K562 (cell line): ENCODE measurements at regions not wholly inside any gene's neighbourhood (a gene's known extent, or its start where the extent isn't known, plus 50 kb on each side); places are given as distances from the start of the nearest gene placed in this dataset.

Experiments
- ATAC-seq: fragments of 200-7000 bp; cut with Tn5 transposase; 3 replicates; pipeline ENCODE4 v1.9.1; 2020; ENCODE audit warnings: moderate library complexity
- BruUV-seq: library from RNA; stranded (reverse); fragments of 400-500 nt; replicated peaks from 2 replicates; lab custom pipeline; 2021; lab: Mats Ljungman, UMichigan
- CTCF ChIA-PET: fragments of 300-600 bp; formaldehyde crosslinking; extraction: SDS; loops from one replicate; lab custom pipeline; 2021; ENCODE audit warnings: low intra/inter-chr PET ratio; lab: Yijun Ruan, JAX
- POLR2A ChIA-PET: fragments of 300-600, 350-650 bp; sonication (Branson Sonifier 250); formaldehyde crosslinking; extraction: SDS; loops from one replicate; lab custom pipeline; 2021; ENCODE audit warnings: antibody characterized with exemption, inconsistent platforms; lab: Yijun Ruan, JAX
- DNase-seq, 4 experiments: peaks; one replicate each; pipeline versions ENCODE4 v3.0.0 to v3.0.0-alpha.2; 2011 to 2018; ENCODE audit warnings: low spot score in 3 of 4, mixed read lengths in 3 of 4; ENCODE audit errors: extremely low read depth in 1 of 4
- FAIRE-seq: peaks from 2 replicates; lab custom pipeline; 2011; peaks lifted over from hg19 to GRCh38; lab: Jason Lieb, UNC
- H2AFZ ChIP-seq: 2 replicates; pipeline ENCODE4 v1.6.0; 2011; ENCODE audit warnings: low read depth, low read length, control low read depth, inconsistent platforms
- H3K27ac ChIP-seq: fragments of 200-600 bp; 3 replicates; pipeline ENCODE4 v1.8.0; 2011; ENCODE audit warnings: low read depth, mild to moderate bottlenecking, control low read depth, inconsistent platforms, low read length, moderate library complexity, mixed read lengths; ENCODE audit errors: extremely low read depth
- H3K27me3 ChIP-seq, 2 experiments: fragments of 300-600 bp in 1 of 2; 2 replicates in 1 of 2; 3 replicates in 1 of 2; pipeline versions ENCODE4 v1.6.0 to v1.8.0; 2011; ENCODE audit warnings: inconsistent platforms in 2 of 2, low read length in 2 of 2, mild to moderate bottlenecking in 1 of 2, mixed read lengths in 1 of 2, moderate library complexity in 1 of 2; ENCODE audit not compliant: control insufficient read depth in 2 of 2, insufficient read depth in 2 of 2
- H3K36me3 ChIP-seq: fragments of 300-600 bp; 3 replicates; pipeline ENCODE4 v1.8.0; 2011; ENCODE audit warnings: mild to moderate bottlenecking, low read length, inconsistent platforms; ENCODE audit not compliant: control insufficient read depth, insufficient read depth
- H3K4me1 ChIP-seq, 2 experiments: fragments of 200-600 bp in 1 of 2; replicated peaks in 1 of 2; 2 replicates in 1 of 2; 3 replicates in 1 of 2; pipeline versions ENCODE4 v1.5.1 to v1.8.0; 2011; ENCODE audit warnings: inconsistent platforms in 2 of 2, low read length in 2 of 2, mild to moderate bottlenecking in 1 of 2, mixed read lengths in 1 of 2, moderate library complexity in 1 of 2; ENCODE audit not compliant: control insufficient read depth in 2 of 2, insufficient read depth in 2 of 2
- H3K4me2 ChIP-seq: 2 replicates; pipeline ENCODE4 v1.6.1; 2011; ENCODE audit warnings: low read length, control low read depth, inconsistent platforms, mixed read lengths; ENCODE audit not compliant: insufficient read depth
- H3K4me3 ChIP-seq: fragments of 200-600 bp; sonication (generic), shearing (Covaris generic); 2 replicates; pipeline ENCODE4 v1.5.1; 2016; ENCODE audit warnings: control low read depth, inconsistent platforms
- H3K79me2 ChIP-seq: fragments of 200-600 bp; 3 replicates; pipeline ENCODE4 v1.8.0; 2011; ENCODE audit warnings: low read length, inconsistent platforms; ENCODE audit not compliant: control insufficient read depth, insufficient read depth
- H3K9ac ChIP-seq, 2 experiments: 2 replicates each; pipeline versions ENCODE4 v1.6.0 to v1.6.1; 2011; ENCODE audit warnings: low read depth in 2 of 2, low read length in 2 of 2, control low read depth in 1 of 2, inconsistent platforms in 1 of 2, mild to moderate bottlenecking in 1 of 2, mixed read lengths in 1 of 2; ENCODE audit not compliant: insufficient read depth in 1 of 2
- H3K9me1 ChIP-seq: one replicate; pipeline ENCODE4 v1.6.0; 2011; ENCODE audit warnings: inconsistent platforms, mild to moderate bottlenecking, low read length, moderate library complexity; ENCODE audit not compliant: control insufficient read depth, insufficient read depth
- H3K9me3 ChIP-seq: replicated peaks from 2 replicates; pipeline ENCODE4 v1.5.1; 2011; ENCODE audit warnings: low read depth, low read length, inconsistent platforms; ENCODE audit not compliant: control insufficient read depth, insufficient read depth
- H4K20me1 ChIP-seq: replicated peaks from 2 replicates; pipeline ENCODE4 v1.6.1; 2011; ENCODE audit warnings: low read length, inconsistent platforms, mixed read lengths; ENCODE audit not compliant: control insufficient read depth, insufficient read depth
- MAX ChIP-seq: sonication (generic); formaldehyde crosslinking; IDR thresholded peaks from 2 replicates; pipeline ENCODE4 v1.9.0; 2022; ENCODE audit warnings: mild to moderate bottlenecking, missing genetic modification reagents
- MCM7 ChIP-seq, 2 experiments: fragments of 450-650 bp; IDR thresholded peaks; 2 replicates each; pipeline ENCODE4 v1.6.1; 2016 to 2018
- POU5F1 ChIP-seq: fragments of 150-350 bp; IDR thresholded peaks from 2 replicates; pipeline ENCODE4 v1.6.1; 2014; ENCODE audit warnings: borderline replicate concordance, low read length, low read depth, mild to moderate bottlenecking; ENCODE audit not compliant: partially characterized antibody
- PTRF ChIP-seq: fragments of 450-650 bp; IDR thresholded peaks from 2 replicates; pipeline ENCODE4 v1.6.1; 2016; ENCODE audit warnings: mild to moderate bottlenecking, missing genetic modification characterization, missing compliant biosample characterization
- SRSF3 ChIP-seq: fragments of 200-400 bp; formaldehyde crosslinking; IDR thresholded peaks from 2 replicates; pipeline ENCODE4 v1.6.1; 2016; ENCODE audit warnings: mild to moderate bottlenecking, low read length, moderate library complexity; ENCODE audit not compliant: insufficient read depth
- STAT5A ChIP-seq: IDR thresholded peaks from 2 replicates; pipeline ENCODE4 v1.6.1; 2012; ENCODE audit warnings: low read length, inconsistent platforms, borderline replicate concordance
- ZNF766 ChIP-seq: fragments of 200-800 bp; sonication (Bioruptor generic); conservative IDR thresholded peaks from 2 replicates; pipeline ENCODE4 v1.6.1; 2016; ENCODE audit warnings: missing genetic modification characterization, missing compliant biosample characterization
- WGBS: fragments of 100-300 bp; shearing (Covaris generic); methylation state at CpG from one replicate; pipeline ENCODE4 v1.1.6; 2016; ENCODE audit warnings: low coverage, mixed read lengths; ENCODE audit not compliant: insufficient coverage; ENCODE audit errors: missing lambda C conversion rate; 5-methylcytosine and 5-hydroxymethylcytosine counted together
- in situ Hi-C: fragments of 300-500 bp; cut with MboI; formaldehyde crosslinking; loops from 4 replicates; pipeline ENCODE4 v1.15.0; 2018; ENCODE audit warnings: inconsistent platforms, mixed read lengths
- intact Hi-C: fragments of 100-400 bp; cut with micrococcal nuclease; formaldehyde crosslinking; loops from 2 replicates; pipeline ENCODE4 v1.14.2; 2022

GRCh38 chr1:106111044-106111443 is 945.4 kb upstream of the PRMT6 start:
- TF ChIP-seq ZNF766 (CRISPR knock-in tag) (no peak), SRSF3 (no peak), PTRF (tag) (no peak), MAX (no peak), STAT5A (no peak), POU5F1 (no peak)
- in situ Hi-C loops = no loop called here
- H3K27ac ChIP-seq = no peak overlapping the region
- ChIA-PET POLR2A (no interaction called here), CTCF (no interaction called here)
- WGBS = 5% methylated on average over 2 of the region's 2 CpGs
- no peak overlapping the region for H3K4me3 ChIP-seq
- no peaks in the 10 kb centered on the region for H3K36me3 ChIP-seq
- no peaks in the 10 kb centered on the region for H3K4me1 ChIP-seq
- no peak for FAIRE-seq
- H3K9me1 ChIP-seq = no peaks in the 10 kb centered on the region
- H3K4me2 ChIP-seq = no peak overlapping the region
- DNase-seq = no peak
- H4K20me1 ChIP-seq = no peaks in the 10 kb centered on the region
- H3K27me3 ChIP-seq = no peaks in the 10 kb centered on the region
- no peak for ATAC-seq
- no peak overlapping the region for H3K9ac ChIP-seq
- no peaks in the 10 kb centered on the region for H3K79me2 ChIP-seq
- BruUV-seq = no TSS peak
- intact Hi-C loops = no loop called here
- H3K9me3 ChIP-seq = no peaks in the 10 kb centered on the region
- H2AFZ ChIP-seq = no peak overlapping the region

GRCh38 chr1:106113851-106114250 is 942.6 kb upstream of the PRMT6 start:
- H3K9me1 ChIP-seq = no peaks in the 10 kb centered on the region
- no peaks in the 10 kb centered on the region for H3K4me1 ChIP-seq
- no peaks in the 10 kb centered on the region for H3K79me2 ChIP-seq
- no peaks in the 10 kb centered on the region for H3K9me3 ChIP-seq
- CTCF ChIA-PET = no interaction called here
- no peaks in the 10 kb centered on the region for H4K20me1 ChIP-seq
- intact Hi-C loops = no loop called here
- H3K27ac ChIP-seq = no peak overlapping the region
- in situ Hi-C loops = no loop called here
- no peaks in the 10 kb centered on the region for H3K36me3 ChIP-seq
- BruUV-seq = no TSS peak
- POLR2A ChIA-PET = no interaction called here
- no peak for DNase-seq
- H3K27me3 ChIP-seq = no peaks in the 10 kb centered on the region
- no peak overlapping the region for H3K9ac ChIP-seq
- WGBS = 20% methylated on average over 1 of the region's 2 CpGs
- H3K4me2 ChIP-seq = no peak overlapping the region
- H3K4me3 ChIP-seq = no peak overlapping the region
- FAIRE-seq = no peak
- H2AFZ ChIP-seq = no peak overlapping the region
- no peak for ATAC-seq
- TF ChIP-seq MCM7 (IDR thresholded peaks at IDR 0.05) = no peak
